GM23338 (cell line): ENCODE measurements at regions not wholly inside any gene's neighbourhood (a gene's known extent, or its start where the extent isn't known, plus 50 kb on each side); places are given as distances from the start of the nearest gene placed in this dataset.

ENCODE experiments used
- CTCF ChIP-seq, 2 experiments: fragments of 200-600 bp in 1 of 2; sonication (generic) in 1 of 2; conservative IDR thresholded peaks; 2 replicates each; pipeline versions ENCODE4 v1.5.1 to v1.6.1; 2016 to 2017; ENCODE audit warnings: antibody characterized with exemption in 2 of 2, low read depth in 2 of 2, mild to moderate bottlenecking in 2 of 2, moderate library complexity in 1 of 2
- ETS1 ChIP-seq: IDR thresholded peaks from 2 replicates; pipeline ENCODE4 v1.6.1; 2016; ENCODE audit warnings: antibody characterized with exemption
- EZH2 ChIP-seq: fragments of 200-600 bp; sonication (generic); IDR thresholded peaks from one replicate; pipeline ENCODE4 v1.8.0; 2017; ENCODE audit warnings: antibody characterized with exemption, mild to moderate bottlenecking, low read depth; ENCODE audit not compliant: unreplicated experiment
- EZH2phosphoT487 ChIP-seq: fragments of 200-600 bp; sonication (generic); IDR thresholded peaks from one replicate; pipeline ENCODE4 v1.8.1; 2018; ENCODE audit warnings: antibody characterized with exemption; ENCODE audit not compliant: unreplicated experiment
- JUNB ChIP-seq: IDR thresholded peaks from one replicate; pipeline ENCODE4 v1.6.1; 2016; ENCODE audit warnings: antibody characterized with exemption; ENCODE audit not compliant: unreplicated experiment
- POLR2AphosphoS5 ChIP-seq: IDR thresholded peaks from 2 replicates; pipeline ENCODE4 v1.6.1; 2016; ENCODE audit warnings: antibody characterized with exemption, low read depth
- REST ChIP-seq: IDR thresholded peaks from one replicate; pipeline ENCODE4 v1.6.1; 2018; ENCODE audit warnings: antibody characterized with exemption; ENCODE audit not compliant: unreplicated experiment
- STAT1 ChIP-seq: IDR thresholded peaks from one replicate; pipeline ENCODE4 v1.6.1; 2016; ENCODE audit warnings: antibody characterized with exemption; ENCODE audit not compliant: unreplicated experiment
- ZNF331 ChIP-seq: fragments of 250-450 bp; sonication (Bioruptor Pico); IDR thresholded peaks from 2 replicates; pipeline ENCODE4 v1.5.0; 2020; ENCODE audit warnings: low read depth, mild to moderate bottlenecking, moderate library complexity

GRCh38 chrY:16895396-16895795 lies 984.6 kb downstream of the CDY2B start:
- TF ChIP-seq CTCF (conservative IDR thresholded peaks at IDR 0.05; ENCODE audit: low read depth in 2 of 2): no peak
- no peak for TF ChIP-seq POLR2AphosphoS5
- no peak for TF ChIP-seq EZH2
- no peak for TF ChIP-seq EZH2phosphoT487
- no peak for TF ChIP-seq REST
- no peak for TF ChIP-seq JUNB
- TF ChIP-seq ZNF331 (CRISPR knock-in tag): no peak
- no peak for TF ChIP-seq ETS1
- no peak for TF ChIP-seq STAT1
